ENCODE measurements at regions not wholly inside any gene's neighbourhood (a gene's known extent, or its start where the extent isn't known, plus 50 kb on each side); places are given as distances from the start of the nearest gene placed in this dataset.
A peak's percentile ranks its signal among the peaks of the same experiment; 100 is the strongest.

GRCh38 chr12:84661786-84662185 lies 250.8 kb downstream of the SLC6A15 start:
- FAIRE-seq, result no peak

- FAIRE-seq, result no peak
Observed at GRCh38 chr12:84660139-84660538, 252.5 kb downstream of the SLC6A15 start.

GRCh38 chr12:84658877-84659276 lies 253.7 kb downstream of the SLC6A15 start:
- no peak for FAIRE-seq

GRCh38 chr12:84656705-84657104 lies 255.9 kb downstream of the SLC6A15 start:
- no peak for FAIRE-seq

GRCh38 chr12:84653482-84653881 lies 259.1 kb downstream of the SLC6A15 start:
- no peak for FAIRE-seq

- FAIRE-seq, result no peak
Observed at GRCh38 chr12:84648425-84648824, 264.2 kb downstream of the SLC6A15 start.

GRCh38 chr12:84644908-84645307 lies 267.7 kb downstream of the SLC6A15 start:
- FAIRE-seq, result no peak

GRCh38 chr12:84643993-84644392 lies 268.6 kb downstream of the SLC6A15 start:
- FAIRE-seq, result no peak

- no peak for FAIRE-seq
Observed at GRCh38 chr12:84641940-84642545, 270.6 kb downstream of the SLC6A15 start.

- peak; percentile 21 for FAIRE-seq
Observed at GRCh38 chr12:84638811-84639368, 273.7 kb downstream of the SLC6A15 start.

GRCh38 chr12:84637926-84638325 lies 274.7 kb downstream of the SLC6A15 start:
- no peak for FAIRE-seq

- FAIRE-seq, result no peak
Observed at GRCh38 chr12:84636801-84637290, 275.8 kb downstream of the SLC6A15 start.

GRCh38 chr12:84634526-84634925 lies 278.1 kb downstream of the SLC6A15 start:
- no peak for FAIRE-seq

- no peak for FAIRE-seq
Observed at GRCh38 chr12:84632556-84632955, 280.0 kb downstream of the SLC6A15 start.

GRCh38 chr12:84631020-84631419 lies 281.6 kb downstream of the SLC6A15 start:
- FAIRE-seq, result no peak

GRCh38 chr12:84627593-84627992 lies 285.0 kb downstream of the SLC6A15 start:
- no peak for FAIRE-seq

- no peak for FAIRE-seq
Observed at GRCh38 chr12:84624601-84625000, 288.0 kb downstream of the SLC6A15 start.

GRCh38 chr12:84619053-84619571 lies 293.5 kb downstream of the SLC6A15 start:
- no peak for FAIRE-seq

- no peak for FAIRE-seq
Observed at GRCh38 chr12:84607170-84607819, 305.3 kb downstream of the SLC6A15 start.

GRCh38 chr12:84605983-84606382 lies 306.6 kb downstream of the SLC6A15 start:
- FAIRE-seq, result no peak

- no peak for FAIRE-seq
Observed at GRCh38 chr12:84604551-84604950, 308.0 kb downstream of the SLC6A15 start.

GRCh38 chr12:84603484-84604248 lies 308.9 kb downstream of the SLC6A15 start:
- no peak for FAIRE-seq

- no peak for FAIRE-seq
Observed at GRCh38 chr12:84601483-84601882, 311.1 kb downstream of the SLC6A15 start.

Measured in colon (tissue), 2 donors.